ENCODE measurements at regions not wholly inside any gene's neighbourhood (a gene's known extent, or its start where the extent isn't known, plus 50 kb on each side); places are given as distances from the start of the nearest gene placed in this dataset.

GRCh38 chr18:37662099-37662498 lies 96.5 kb upstream of the CELF4 start:
- TF ChIP-seq POLR2A (IDR thresholded peaks at IDR 0.05; ENCODE audit: low read depth, low read length) (no peak), EZH2 (IDR thresholded peaks at IDR 0.05; ENCODE audit: borderline replicate concordance, control insufficient read depth, low read depth, low read length) (no peak), CEBPB (IDR thresholded peaks at IDR 0.05; ENCODE audit: borderline replicate concordance in 1 of 2, low read depth in 2 of 2, low read length in 2 of 2) (no peak), CTCF (IDR thresholded peaks at IDR 0.05 in 2 of 3, conservative IDR thresholded peaks at IDR 0.05 in 1 of 3; ENCODE audit: control insufficient read depth in 2 of 3, extremely low read depth in 1 of 3, insufficient read depth in 1 of 3, low read depth in 3 of 3, low read length in 3 of 3) (no peak), NR2C1 (IDR thresholded peaks at IDR 0.05) (no peak), SREBF2 (IDR thresholded peaks at IDR 0.05; ENCODE audit: low read length) (no peak), YBX1 (IDR thresholded peaks at IDR 0.05) (no peak), GATAD2B (conservative IDR thresholded peaks at IDR 0.05; ENCODE audit: low read depth) (no peak), JUNB (IDR thresholded peaks at IDR 0.05) (no peak), KDM1A (IDR thresholded peaks at IDR 0.05; ENCODE audit: borderline replicate concordance) (no peak), GABPA (IDR thresholded peaks at IDR 0.05; ENCODE audit: low read depth) (no peak), HDAC2 (IDR thresholded peaks at IDR 0.05) (no peak), ZNF274 (IDR thresholded peaks at IDR 0.05; ENCODE audit: insufficient read depth, insufficient read length) (no peak), SIX5 (IDR thresholded peaks at IDR 0.05; ENCODE audit: low read depth, low read length, severe bottlenecking) (no peak)

Data from GM12878 (cell line).